GM12873 (cell line): ENCODE measurements at regions not wholly inside any gene's neighbourhood (a gene's known extent, or its start where the extent isn't known, plus 50 kb on each side); places are given as distances from the start of the nearest gene placed in this dataset.

Experiments
- TF ChIP-seq, protein P1 (sequence below): IDR thresholded peaks from 2 replicates; pipeline ENCODE4 v1.5.1; 2012; ENCODE audit warnings: low read depth, mild to moderate bottlenecking, moderate library complexity, low read length, control low read depth; ENCODE audit not compliant: insufficient read depth; ENCODE audit errors: missing control alignments

DNA sequence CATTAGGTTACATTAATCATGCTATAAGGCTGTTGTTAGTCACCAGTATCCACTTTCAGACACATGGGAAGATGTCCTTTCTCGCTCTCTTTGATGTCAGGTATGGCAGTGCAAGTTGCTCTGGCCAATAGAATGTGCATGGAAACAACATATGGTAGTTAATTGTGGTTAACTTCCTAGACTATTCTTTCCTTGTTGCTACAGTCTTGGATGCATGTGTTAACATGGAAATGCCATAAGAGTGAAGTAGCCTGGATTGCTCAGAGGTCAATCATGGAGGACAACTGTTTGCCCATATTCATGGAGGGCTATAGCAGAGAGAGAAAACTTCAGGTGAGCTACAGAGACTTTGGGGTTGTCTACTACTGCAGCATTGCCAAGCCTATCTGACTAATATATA lies 245.8 kb upstream of the GAS1 start:
- TF ChIP-seq, protein P1, sequence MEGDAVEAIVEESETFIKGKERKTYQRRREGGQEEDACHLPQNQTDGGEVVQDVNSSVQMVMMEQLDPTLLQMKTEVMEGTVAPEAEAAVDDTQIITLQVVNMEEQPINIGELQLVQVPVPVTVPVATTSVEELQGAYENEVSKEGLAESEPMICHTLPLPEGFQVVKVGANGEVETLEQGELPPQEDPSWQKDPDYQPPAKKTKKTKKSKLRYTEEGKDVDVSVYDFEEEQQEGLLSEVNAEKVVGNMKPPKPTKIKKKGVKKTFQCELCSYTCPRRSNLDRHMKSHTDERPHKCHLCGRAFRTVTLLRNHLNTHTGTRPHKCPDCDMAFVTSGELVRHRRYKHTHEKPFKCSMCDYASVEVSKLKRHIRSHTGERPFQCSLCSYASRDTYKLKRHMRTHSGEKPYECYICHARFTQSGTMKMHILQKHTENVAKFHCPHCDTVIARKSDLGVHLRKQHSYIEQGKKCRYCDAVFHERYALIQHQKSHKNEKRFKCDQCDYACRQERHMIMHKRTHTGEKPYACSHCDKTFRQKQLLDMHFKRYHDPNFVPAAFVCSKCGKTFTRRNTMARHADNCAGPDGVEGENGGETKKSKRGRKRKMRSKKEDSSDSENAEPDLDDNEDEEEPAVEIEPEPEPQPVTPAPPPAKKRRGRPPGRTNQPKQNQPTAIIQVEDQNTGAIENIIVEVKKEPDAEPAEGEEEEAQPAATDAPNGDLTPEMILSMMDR = no peak

DNA sequence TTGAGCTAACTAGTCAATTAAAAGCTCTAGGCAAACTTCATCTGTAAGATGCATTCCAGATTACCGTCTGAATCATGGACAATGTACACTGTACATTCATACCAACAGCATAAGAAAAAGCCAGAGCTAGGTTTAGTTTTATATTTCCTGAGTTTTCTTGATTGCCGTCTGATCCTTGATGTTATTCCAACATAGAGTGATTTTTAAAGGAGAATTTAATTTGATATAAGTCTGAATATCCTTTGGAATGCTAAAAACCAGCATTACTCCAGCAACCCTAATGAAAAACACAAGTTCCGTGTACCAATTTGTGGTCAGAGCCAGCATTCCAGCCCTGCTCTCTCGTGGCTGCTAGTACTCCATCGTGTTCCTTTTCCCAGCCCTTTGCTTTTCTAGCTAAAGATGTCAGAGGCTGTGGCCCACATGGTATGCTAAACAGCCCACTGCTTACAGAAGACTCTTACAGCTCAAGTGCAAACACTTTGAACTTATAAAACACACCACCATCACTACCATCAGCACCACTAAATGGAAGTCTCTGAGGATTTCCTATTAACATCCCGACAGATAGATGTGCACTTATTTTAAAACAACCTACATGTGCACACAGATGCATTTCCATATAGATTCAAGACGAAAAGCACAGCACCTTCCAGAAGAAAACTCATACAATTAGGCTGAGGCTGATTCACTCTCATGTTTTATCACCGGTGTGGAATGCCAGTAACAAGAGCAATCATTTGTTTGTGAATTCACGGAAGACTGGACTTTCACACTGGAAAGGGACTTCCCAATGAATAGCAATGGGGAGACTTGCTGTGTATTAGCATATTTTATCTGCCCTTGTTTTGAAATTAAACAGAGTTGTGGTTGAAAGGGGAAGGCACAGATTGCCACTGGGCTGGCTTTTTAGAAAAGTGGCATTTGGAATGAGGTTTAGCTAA lies 246.9 kb upstream of the GAS1 start:
- TF ChIP-seq, protein P1 = no peak

DNA sequence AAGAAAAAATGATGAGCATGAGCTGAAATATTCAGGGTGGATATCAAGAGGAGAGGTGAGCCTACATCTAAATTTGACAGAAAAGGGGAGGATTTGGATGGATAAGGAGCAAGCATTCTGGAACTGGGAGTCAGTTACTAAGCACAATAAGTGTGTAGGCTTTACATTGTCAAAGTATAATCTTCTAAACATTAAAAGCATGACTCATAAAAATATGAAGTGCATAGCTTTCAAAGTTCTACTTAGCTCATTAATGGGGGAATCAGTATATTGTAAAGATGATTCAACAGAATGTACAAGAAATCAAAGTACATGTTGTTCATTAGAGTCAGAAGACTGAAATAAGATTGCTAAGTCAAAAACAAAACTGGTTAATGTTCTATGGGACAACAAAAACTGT lies 248.0 kb upstream of the GAS1 start:
- TF ChIP-seq, protein P1 = no peak

DNA sequence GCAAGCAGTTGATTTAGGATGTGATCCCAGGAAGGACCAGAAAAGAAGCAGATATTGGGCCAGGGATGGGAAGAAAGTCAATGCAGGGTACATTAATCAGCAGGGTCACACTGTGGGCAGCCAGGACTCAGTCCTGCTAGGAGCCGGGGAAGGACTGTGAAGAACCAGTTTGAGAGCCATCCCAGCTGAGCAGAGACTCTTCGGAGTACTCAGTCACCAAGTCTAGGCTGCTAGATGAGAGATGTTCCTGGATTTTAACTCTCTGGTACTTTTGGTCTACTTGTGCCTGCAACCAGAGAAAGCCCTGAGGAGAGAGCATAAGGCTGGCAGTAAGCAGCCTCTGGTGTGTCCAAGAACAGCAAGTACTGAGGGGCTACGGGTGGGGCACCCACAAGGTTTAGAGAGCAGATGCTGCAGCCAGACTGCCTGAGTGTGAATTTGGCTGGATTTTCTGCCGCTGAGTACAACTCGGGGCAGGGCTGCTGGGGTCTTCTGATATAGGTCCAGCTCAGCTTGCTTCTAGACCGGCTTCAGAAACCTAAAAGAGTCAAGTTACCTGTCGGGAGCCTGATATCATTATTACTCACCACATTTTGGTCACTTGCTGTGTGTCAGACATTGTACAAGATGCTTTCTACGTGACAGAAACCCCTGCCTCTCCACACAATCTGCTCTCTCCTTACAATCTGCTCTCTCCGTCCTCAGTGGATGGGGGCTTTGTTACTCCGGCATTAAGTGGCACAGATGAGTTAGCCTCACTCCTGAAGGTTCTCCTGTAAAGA lies 250.2 kb upstream of the GAS1 start:
- TF ChIP-seq, protein P1 = no peak

DNA sequence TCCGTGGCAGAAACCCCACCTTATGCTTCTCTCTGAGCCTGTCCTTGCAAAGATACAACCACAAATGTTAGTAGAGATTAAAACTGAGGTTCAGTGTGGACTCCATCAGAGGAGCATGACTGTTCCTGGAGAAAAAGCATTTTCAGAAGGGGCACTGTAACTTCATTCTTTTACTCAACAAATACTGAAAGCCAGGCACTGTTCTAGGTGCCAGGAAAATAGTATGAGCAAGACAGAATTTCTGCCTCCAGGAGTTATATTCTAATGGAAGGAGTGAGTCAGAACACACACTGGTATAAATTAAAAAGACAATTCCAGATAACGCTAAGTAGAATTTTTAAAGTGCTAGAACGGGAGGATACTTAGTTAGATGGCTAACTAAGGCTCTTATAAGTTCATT lies 251.4 kb upstream of the GAS1 start:
- TF ChIP-seq, protein P1 = no peak

DNA sequence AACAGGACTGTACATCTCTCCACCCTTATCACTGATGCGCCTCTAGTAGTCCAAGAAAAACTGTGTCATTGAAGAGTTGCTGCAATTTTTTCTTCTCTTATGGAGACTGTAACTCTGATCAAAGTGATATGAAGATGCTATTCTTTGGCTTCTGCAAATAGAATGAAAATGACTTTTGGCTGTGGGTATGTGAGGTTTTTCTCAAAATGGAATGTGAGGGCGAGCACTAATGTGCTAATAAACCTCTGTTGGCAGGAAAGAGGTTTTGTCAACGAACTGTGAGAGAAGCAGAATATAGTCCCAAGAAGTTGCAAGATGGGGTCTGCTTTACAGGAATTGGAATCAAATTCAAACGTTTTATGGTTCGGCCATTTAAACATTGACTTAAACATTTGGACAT lies 252.0 kb upstream of the GAS1 start:
- TF ChIP-seq, protein P1 = no peak

DNA sequence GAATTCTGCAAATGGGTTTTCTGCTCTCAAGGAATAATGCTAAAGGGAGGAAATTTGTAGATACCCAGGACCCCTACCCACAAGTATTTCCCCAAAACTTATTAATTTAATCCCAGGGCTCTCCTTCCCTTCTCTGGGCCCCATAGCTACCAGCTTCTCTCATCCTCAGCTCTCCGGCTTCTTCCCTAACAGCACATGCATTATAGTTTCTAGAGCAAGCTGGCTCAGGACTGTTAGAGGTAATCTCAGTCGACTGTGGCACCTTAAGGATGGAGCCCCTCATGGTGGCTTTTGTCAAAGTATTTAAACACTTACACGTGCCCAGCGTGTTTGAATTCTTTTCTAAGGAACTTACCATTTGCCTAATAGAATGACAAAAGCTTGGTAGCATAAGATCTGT lies 252.5 kb upstream of the GAS1 start:
- TF ChIP-seq, protein P1 = no peak
